Ureter (tissue), 1 donor: ENCODE measurements at regions not wholly inside any gene's neighbourhood (a gene's known extent, or its start where the extent isn't known, plus 50 kb on each side); places are given as distances from the start of the nearest gene placed in this dataset.
"Not testable (repeated sequence)": the region's sequence is repeated elsewhere in the genome, so short reads cannot be mapped to it uniquely, and the experiment has no call there.

Source experiments
- DNase-seq: peaks from one replicate; pipeline ENCODE4 v3.0.0-alpha.2; 2020; ENCODE audit warnings: low spot score
- donor health status: DM: yes; HTN: yes; CAD: no.

DNA sequence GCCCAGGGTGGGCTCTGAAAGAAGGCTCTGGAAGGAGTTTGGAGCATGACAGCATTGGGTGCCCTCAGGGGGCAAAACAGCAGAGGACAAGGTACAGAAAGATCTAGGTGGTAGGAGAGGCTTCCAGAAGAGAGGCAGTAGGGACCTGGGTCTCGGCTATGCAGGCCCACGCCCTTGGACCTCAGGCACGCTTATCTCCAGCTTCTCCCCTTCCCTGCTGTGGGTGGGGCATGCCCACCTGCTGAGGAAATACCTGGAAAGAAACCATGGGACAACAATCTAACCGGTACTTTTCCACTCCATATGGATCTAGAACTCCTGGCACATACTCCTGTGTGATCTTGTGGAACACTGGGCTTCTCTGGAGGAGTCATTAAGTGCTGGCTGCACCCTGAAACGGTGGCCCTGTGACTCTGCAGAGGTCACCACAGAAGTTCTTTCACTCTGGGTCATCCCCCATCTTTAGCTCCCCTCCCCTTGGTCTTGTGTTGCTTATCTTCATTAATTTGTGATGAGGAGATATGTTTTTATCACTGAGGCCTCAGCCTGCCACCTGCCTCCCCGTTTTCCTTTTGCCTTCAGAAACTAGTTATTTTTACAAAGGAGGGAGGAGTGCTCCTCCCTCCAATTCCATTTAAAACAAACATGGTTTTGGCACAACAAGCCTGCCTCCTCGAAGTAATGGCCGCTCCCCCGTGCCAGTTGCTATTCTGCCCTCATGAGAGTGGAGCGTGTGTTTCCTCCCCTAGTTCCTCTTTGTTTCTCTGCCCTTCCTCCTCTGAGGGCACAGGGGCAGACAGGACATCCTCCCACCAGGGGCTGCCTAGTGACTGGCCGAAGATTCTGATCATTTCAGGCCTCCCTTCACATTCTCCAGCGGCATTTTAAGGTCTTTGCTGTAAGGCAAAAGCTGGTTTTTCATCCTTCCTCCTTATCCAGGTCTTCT is 78.0 kb upstream of the ATP5PO start:
- DNase-seq, result no peak

DNA sequence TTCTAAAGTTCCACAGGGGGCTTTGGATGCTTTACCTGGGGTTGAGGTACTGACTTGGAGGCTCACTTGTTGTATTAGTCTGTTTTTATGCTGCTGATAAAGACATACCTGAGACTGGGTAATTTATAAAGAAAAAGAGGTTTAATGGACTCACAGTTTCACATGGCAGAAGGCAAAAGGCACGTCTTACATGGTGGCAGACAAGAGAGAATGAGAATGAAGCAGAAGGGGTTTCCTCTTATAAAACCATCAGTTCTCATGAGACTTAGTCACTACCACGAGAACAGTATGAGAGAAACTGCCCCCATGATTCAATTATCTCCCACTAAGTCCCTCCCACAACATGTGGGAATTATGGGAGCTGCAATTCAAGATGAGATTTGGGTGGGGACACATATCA is 76.8 kb upstream of the ATP5PO start:
- not testable (repeated sequence) for DNase-seq

DNA sequence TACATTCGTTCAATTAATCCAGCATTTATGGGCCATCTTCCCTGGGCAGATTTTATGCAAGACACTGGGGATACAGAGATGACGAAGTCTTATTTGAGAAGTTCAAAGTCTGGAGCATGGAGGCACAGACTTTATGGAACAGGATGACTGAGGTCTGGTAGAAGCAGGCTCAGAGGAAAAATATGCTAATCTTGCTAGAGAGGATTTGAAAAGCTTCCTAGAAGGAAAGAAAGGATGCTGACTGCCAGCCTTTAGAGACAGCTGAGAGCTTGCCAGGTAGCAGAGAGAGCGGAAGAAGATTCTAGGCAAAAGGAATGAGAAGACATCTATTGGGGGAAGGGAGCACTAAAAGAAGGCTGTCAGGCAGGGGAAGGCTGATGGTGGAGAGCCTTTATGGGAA is 75.5 kb upstream of the ATP5PO start:
- no peak for DNase-seq

DNA sequence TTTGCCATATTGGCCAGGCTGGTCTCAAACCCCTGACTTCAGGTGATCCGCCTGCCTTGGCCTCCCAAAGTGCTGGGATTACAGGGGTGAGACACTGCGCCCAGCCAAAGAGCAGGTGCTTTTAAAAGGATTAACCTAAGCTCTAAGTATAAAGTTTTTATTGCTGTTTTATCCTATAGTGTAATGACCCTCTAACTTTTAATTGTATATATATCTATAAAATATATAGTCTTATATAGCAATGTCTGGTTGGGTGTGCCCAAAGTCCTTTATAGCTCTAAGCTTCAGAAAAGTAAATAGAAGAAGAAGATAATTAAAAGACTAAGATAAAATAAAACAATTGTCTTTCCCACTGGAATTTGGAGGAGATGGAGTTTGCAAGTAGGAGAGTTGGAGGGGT is 73.8 kb upstream of the ATP5PO start:
- no peak for DNase-seq

DNA sequence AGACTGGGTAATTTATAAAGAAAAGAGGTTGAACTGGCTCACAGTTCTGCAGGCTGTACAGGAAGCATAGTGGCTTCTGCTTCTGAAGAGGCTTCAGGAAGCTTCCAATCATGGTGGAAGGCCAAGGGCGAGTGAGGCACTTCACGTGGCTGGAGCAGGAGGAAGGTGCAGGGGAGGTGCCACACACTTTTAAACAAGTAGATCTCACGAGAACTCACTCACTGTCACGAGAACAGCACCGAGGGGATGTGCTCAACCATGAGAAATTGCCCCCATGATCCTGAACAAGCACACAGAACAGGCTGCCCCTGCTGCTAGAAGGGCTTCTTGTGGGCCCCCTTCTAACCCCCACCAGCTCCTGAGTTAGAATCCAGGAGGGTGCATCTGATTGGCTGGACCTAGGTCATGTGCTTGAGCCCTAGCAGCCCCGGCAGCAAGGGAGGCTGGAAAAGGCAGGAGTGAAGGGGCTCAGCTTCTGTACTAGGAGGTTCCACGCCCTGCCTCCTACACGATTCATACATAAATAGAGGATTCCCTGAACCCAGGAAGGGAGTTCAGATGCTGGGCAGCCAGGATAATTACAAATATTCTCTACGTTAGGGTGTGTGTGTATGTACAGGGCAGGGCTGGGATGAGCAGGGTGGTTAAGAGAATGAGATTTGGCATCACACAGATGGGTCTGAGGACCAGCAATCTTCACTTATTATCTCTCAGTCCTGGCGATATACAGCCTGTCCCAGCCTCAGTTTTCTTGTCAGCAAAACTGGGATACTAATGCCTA is 72.8 kb upstream of the ATP5PO start:
- no peak for DNase-seq

DNA sequence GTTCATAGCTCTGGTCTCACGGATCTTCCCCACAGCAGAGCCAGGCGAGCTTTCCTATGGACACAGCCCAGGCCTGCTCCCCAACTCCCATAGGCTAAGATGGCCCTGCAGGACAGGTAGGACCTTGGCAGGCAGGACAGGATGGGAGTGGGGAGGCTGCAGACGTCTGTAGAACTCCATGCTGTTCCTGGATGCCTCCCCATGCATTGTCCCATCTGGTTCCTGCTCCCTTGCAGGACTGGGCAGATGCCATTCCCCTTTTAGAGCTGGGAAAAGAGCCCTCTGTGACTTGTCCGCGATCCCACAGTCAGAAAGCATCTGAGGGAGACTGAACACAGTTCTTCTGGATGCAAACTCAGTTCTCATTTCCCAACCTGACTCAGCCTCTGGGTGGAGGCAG is 71.9 kb upstream of the ATP5PO start:
- no peak for DNase-seq

DNA sequence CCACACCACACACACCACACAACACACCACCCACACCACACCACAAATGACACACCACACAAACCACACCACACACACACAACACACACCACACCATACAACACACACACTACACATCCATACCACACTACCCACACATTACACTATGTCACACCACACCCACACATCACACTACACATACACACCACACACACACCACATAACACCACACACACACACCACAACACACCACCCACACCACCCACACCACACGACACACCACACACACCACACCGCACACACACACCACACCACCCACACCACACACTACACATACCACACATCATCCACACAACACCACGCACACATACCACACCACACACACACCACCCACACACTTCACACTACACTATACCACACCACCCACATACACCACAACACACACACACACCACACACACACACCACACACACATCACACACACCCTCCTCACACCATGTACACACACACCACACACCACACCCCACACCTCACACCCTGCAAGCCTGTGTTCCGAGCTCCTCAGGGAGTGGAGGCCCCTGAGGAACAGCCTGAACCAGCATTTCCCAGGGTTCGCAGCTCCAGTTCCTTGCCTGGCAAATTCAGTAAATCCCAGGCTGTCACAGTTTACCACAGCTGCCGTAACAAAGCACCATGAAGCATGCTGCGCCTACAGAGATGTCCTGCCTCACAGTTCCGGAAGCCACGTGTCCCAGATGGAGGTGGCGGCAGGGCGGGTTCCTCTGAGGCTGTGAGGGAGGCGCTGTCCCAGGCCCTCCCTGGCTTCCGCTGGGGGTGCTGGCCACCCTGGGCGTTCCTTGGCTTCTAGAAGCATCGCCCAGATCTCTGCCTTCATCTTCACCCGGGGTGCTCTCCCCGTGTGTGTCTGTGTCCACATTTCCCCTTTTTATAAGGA is 69.8 kb upstream of the ATP5PO start:
- DNase-seq, result no peak

DNA sequence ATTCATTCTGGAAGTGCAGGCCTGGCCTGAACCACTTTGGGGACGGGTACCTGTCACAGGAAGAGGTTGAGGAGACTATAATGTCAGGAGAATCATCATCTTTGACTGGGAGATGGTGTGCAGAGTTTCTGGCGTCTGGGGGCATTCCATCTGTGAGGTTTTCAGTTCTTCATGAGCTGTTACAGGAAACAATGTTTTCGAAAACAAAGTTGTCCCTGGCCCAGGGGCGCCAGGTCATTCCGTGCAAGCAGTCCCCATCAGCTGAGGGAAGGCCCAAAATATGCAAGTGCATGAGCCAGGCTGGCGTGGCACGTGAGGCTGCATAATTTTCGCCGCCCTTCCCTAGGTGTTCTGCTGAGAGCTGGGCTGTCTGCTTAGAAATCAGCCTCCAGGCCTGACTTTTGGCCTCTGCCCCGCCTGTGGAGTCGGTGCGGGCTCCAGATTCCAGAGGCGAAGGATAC is 68.4 kb upstream of the ATP5PO start:
- no peak for DNase-seq

DNA sequence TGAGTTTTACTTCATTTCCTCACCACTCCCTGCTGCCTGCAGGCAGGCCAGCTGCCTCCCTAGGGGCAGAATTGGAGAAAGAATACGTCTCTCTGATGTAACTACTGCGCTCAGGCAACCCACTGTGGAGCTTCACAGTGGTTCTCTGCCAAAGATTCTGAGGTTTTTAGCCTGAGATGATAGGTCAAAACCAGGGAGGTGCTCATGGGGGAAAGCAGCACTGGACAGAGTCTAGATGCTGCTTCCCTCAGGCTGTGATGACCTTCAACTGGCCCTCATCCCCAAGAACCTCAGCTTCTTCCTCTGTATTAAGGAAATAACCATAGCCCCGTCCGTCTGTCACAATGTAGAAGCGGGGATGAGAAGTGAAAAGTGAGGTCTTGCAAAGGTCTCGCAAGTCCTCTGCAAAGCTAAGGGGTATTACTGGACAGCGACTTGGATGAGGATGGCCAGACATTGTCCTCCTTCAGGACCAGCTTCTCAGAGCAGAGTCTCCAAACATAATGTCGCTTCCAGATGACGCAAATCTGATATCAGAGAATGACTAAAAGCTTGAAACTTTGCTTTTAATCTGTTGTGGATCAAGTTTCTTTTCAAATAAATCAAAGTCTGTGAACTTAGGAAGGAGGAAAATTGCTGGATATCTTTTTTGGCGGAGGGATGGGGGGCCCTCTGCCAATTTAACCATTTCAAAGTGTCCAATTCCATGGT is 65.9 kb upstream of the ATP5PO start:
- DNase-seq, result no peak

DNA sequence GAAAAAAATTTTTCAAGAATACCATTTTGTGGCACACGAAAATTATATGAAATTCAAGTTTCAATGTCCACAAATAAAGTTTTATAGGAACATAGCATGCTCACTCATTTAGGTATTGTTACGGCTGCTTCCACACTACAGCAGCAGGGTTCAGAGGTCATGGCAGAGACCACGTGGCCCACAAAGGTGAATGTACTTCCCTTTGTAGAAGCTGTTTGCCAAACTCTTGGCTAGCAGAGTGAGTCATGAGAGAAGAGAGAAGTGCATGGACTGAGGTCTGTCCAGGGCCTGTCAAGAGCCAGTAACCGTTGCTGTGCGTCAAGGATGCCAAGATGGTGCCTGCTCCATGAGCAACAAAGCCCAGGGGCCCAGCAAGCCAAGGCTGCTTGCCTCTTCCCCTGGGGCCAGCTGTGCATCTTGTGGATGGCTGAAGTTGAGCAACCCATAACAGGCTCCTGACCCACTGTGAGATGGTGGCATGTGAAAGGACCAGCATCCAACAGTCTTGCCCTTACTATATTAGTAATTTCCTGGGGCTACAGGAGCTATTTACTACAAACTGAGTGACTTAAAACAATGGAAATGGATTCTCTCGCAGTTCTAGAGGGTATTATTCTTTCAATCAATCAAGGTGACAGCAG is 64.8 kb upstream of the ATP5PO start:
- no peak for DNase-seq

DNA sequence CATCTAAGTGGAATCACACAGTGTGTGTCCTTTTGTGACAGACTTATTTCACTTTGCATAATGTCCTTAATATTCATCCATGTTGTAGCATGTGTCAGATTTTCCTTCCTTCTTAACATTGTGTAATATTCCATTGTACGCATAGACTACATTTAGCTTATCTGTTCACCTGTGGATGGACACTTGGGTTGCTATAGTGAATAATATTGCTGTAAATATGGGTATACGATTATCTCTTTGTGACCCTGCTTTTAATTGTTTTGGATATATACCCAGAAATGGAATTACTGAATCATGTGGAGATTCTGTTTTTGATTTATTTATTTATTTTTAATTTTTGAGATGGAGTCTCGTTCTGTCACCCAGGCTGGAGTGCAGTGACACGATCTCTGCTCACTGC is 63.0 kb upstream of the ATP5PO start:
- DNase-seq, result no peak

DNA sequence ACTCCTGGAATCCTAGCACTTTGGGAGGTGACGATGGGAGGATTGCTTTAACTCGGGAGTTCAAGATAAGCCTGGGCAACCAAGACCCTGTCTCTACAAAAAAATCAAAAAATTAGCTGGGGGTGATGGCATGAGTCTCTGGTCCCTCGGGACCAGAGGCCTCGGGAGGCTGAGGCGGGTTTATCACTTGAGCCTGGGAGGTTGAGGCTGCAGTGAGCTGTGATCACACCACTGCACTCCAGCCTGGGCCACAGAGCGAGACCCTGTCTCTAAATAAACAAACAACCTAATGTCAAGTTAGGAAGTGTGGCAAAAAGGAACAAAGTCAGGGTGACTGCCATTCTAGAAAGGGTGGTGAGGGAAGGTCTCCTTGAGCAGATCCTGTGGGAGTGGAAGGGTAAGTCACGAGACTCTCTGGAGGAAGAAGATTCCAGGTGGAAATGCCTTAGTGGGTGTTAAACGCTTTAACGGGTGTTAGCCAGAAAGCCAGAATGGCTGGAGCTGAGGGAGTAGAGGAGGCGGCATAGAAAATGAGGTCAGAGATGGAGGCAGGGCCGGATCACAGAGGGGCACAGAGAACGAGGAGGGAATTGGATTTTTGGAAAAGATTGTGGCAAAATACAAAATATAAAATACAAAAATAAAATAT is 62.2 kb upstream of the ATP5PO start:
- DNase-seq, result no peak

DNA sequence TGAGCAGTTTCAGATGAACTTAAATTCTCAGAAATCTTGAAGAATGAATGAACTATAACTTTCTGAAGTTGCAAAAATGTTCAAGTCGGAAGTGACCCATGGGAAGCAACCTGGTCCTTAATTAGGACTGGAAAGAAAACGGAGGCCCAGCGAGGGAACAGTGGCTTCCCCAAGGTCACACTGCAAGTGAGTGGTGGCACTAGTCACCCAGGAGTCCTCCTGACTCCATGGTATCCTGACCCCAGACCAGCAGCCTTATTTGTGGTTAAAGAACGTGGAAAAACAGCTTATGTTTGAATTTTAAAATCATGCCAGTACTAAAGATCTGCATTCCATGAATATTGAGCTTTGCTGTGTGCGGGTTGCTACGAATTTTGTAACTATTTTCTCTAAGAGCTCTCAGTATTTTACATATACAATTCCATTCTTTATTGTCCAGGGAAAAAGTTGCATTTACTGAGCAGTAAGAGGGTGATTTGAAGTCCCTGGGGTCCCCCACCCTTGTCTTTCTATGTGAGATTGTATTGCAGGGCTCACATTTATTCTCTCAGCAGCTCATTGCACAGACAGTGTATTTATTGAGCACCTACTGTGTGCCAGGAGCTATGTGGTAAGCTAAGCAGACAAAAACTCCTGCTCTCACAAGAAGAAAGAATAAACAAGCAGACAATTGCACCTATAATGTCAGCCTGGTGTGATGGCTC is 61.6 kb upstream of the ATP5PO start:
- DNase-seq, result no peak

DNA sequence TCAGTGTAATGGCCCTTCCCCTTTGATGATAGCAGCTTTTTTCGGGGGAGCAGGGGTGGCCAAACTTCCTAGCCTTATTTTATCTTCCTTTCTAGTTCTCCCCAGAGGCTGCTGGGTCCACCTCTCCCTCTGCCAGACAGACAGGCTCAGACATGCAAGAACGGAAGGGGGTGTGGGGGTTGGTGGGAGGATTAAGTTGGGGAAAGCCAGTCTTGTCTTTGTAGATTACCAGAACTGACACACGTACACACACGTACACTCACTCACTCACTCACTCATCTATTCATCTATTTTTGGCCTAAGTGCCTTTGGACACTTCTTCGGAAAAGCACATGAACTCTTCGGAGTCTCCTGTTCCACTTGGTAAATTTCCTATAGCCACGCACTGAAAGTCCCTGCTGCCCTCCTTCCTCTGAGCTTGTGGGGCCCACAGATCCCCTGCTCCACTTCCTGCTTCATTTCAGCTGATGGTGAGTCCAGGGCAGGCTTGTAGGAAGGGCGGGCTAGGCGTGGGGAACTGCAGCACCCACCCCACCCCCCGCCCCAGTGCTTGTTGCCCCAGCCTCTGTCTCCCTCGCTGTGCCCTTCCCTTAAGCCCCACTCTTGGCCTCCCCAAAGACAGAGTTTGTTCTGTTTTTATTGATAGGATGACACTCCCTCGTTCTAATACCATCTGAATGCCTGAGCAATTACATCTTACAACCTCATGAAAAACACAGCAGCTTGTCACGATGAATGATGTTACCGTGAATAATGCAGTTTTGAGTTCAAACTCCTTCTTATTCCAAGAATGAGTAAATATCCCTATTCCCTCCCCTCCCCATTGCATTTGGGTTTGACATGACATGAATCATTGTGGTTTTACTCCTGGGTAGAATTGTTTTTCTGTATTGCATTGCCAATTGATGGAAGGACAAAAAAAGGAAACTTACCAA is 60.7 kb upstream of the ATP5PO start:
- DNase-seq, result peak; percentile 68

DNA sequence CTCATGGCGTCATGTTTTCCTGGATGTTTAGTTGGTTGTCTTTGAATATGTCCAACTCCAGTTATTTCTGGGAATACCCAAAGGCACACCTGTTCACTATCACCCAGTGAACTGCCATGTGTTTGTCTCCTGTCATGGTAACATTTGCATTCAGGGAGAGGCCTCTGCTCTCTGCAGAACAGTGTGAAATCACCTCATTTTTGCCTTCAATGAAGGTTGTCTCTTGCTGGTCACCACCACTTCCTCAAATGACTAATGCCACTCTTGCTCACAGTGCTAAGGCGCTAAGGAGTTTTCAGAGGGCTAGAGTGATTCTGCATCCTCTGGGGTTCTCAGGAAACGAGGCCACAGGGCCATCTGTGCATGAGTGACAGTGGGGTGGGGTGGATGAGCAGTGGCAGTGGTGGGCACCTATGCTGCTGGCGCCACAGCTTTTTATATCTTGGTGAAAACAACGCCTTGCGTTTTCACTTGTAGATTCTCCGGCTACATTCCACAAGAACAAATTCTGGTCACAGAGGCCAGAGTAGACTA is 60.0 kb upstream of the ATP5PO start:
- DNase-seq, result no peak

DNA sequence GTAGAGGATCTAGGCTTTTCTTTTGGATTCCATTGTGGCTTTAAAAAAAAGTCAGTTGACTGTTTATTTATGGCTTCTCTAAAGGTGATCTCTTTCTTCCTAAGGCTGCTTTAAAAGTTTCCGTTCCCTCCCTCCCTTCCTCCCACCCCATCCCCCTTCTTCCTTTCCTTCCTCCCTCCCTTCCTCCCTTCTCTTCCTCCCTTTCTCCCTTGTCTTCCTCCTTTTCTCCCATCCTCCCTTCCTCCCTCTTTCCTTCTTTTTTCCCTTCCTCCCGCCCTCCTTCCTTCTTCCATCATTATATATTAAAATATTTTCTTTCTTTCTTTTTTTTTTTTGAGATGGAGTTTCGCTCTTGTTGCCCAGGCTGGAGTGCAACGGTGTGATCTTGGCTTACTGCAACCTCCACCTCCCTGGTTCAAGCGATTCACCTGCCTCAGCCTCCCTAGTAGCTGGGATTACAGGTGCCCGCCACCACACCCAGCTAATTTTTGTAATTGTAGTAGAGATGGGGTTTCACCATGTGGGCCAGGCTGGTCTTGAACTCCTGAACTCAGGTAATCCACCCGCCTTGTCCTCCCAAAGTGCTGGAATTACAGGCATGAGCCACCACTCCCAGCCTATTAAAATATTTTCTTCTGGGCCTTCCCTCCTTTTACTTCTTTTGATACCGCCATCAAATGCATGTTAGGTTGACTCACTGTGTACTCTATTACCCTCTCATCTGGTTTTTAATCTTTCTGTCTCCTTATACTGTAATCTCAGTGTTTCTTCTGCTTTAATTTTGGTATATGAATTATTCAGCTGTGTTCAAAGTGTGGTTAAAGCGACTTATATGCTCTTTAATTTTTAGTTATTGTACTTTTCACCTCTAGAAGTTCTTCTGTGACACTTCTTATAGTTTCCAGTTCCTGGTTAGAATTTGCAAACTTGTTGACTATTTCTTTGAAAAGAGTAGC is 59.2 kb upstream of the ATP5PO start:
- DNase-seq, result no peak

DNA sequence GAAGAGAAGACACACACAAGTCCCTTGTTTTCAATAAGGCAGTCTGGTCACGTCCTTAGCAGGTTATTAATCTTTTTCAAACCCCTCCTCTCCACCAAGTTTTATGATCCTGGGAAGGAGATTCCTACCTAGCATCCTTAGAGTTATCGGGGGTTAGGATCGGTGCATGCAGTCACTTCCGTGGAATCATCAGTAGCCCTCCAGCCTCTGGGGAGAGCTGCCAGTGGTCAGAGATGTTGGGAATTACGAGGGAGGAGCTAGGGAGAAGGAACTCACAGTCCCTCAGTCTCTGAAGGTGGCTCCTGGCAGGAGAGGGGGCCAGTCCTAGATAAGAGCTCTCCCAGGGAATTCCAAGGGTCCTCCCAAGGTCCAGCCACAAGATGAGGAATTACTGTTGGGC is 57.7 kb upstream of the ATP5PO start:
- no peak for DNase-seq
